H9 (cell line): ENCODE measurements at regions not wholly inside any gene's neighbourhood (a gene's known extent, or its start where the extent isn't known, plus 50 kb on each side); places are given as distances from the start of the nearest gene placed in this dataset.
A peak's percentile ranks its signal among the peaks of the same experiment; 100 is the strongest.

Experiments used
- DNase-seq: peaks from one replicate; pipeline ENCODE4 v3.0.0-alpha.2; 2017
- H2AFZ ChIP-seq: one replicate; pipeline ENCODE4 v1.6.1; 2013; ENCODE audit warnings: mild to moderate bottlenecking, low read length, control low read depth, moderate library complexity
- H2AK5ac ChIP-seq: 2 replicates; pipeline ENCODE4 v1.6.1; 2013; ENCODE audit warnings: low read length, control low read depth, mixed read lengths; ENCODE audit not compliant: insufficient read length
- H2BK120ac ChIP-seq: one replicate; pipeline ENCODE4 v1.6.1; 2013; ENCODE audit warnings: low read depth, mild to moderate bottlenecking, low read length, control low read depth, inconsistent platforms; ENCODE audit not compliant: poor library complexity, severe bottlenecking
- H2BK12ac ChIP-seq: 2 replicates; pipeline ENCODE4 v1.6.1; 2013; ENCODE audit warnings: low read length, control low read depth, mixed read lengths, low read depth; ENCODE audit not compliant: insufficient read length
- H2BK15ac ChIP-seq: 2 replicates; pipeline ENCODE4 v1.6.1; 2013; ENCODE audit warnings: low read depth, low read length, control low read depth
- H2BK20ac ChIP-seq: one replicate; pipeline ENCODE4 v1.6.1; 2013; ENCODE audit warnings: low read depth, mild to moderate bottlenecking, low read length, control low read depth, inconsistent platforms; ENCODE audit not compliant: poor library complexity, severe bottlenecking
- H2BK5ac ChIP-seq: 2 replicates; pipeline ENCODE4 v1.6.1; 2013; ENCODE audit warnings: low read length, control low read depth, mixed read lengths; ENCODE audit not compliant: insufficient read length
- H3K14ac ChIP-seq: 2 replicates; pipeline ENCODE4 v1.6.1; 2013; ENCODE audit warnings: low read length, control low read depth; ENCODE audit not compliant: insufficient read depth
- H3K18ac ChIP-seq: 2 replicates; pipeline ENCODE4 v1.6.1; 2013; ENCODE audit warnings: low read depth, mild to moderate bottlenecking, mixed read lengths, low read length, control low read depth; ENCODE audit not compliant: insufficient read length
- H3K23ac ChIP-seq: 2 replicates; pipeline ENCODE4 v1.6.1; 2013; ENCODE audit warnings: low read length, control low read depth, mixed read lengths, low read depth; ENCODE audit not compliant: insufficient read length
- H3K23me2 ChIP-seq: 2 replicates; pipeline ENCODE4 v1.6.1; 2013; ENCODE audit warnings: low read depth, mild to moderate bottlenecking, mixed read lengths, low read length, control low read depth; ENCODE audit not compliant: insufficient read length, poor library complexity, severe bottlenecking
- H3K27ac ChIP-seq: 2 replicates; pipeline ENCODE4 v1.5.1; 2013; ENCODE audit warnings: low read length, control low read depth, mixed read lengths, low read depth; ENCODE audit not compliant: insufficient read length
- H3K27me3 ChIP-seq: 2 replicates; pipeline ENCODE4 v1.6.1; 2013; ENCODE audit warnings: low read length, control low read depth, inconsistent platforms; ENCODE audit not compliant: insufficient read depth
- H3K4ac ChIP-seq: 2 replicates; pipeline ENCODE4 v1.6.1; 2013; ENCODE audit warnings: low read depth, mild to moderate bottlenecking, control low read depth, inconsistent platforms, low read length, moderate library complexity
- H3K4me1 ChIP-seq: 2 replicates; pipeline ENCODE4 v1.6.1; 2013; ENCODE audit warnings: low read length, control low read depth, inconsistent platforms; ENCODE audit not compliant: insufficient read depth
- H3K4me2 ChIP-seq: 2 replicates; pipeline ENCODE4 v1.6.1; 2013; ENCODE audit warnings: low read length, control low read depth, mixed read lengths; ENCODE audit not compliant: insufficient read length, insufficient read depth
- H3K56ac ChIP-seq: 2 replicates; pipeline ENCODE4 v1.6.1; 2013; ENCODE audit warnings: low read depth, mild to moderate bottlenecking, mixed read lengths, low read length, control low read depth; ENCODE audit not compliant: insufficient read length
- H3K79me1 ChIP-seq: 2 replicates; pipeline ENCODE4 v1.6.1; 2013; ENCODE audit warnings: low read depth, mild to moderate bottlenecking, moderate library complexity, low read length, control low read depth, inconsistent platforms; ENCODE audit not compliant: insufficient read depth, poor library complexity, severe bottlenecking
- H3K79me2 ChIP-seq: 2 replicates; pipeline ENCODE4 v1.6.1; 2013; ENCODE audit warnings: low read length, control low read depth, inconsistent platforms; ENCODE audit not compliant: insufficient read depth
- H3K9ac ChIP-seq: 2 replicates; pipeline ENCODE4 v1.6.1; 2013; ENCODE audit warnings: low read length, control low read depth, mixed read lengths; ENCODE audit not compliant: insufficient read length; ENCODE audit errors: extremely low read depth
- H3K9me3 ChIP-seq: one replicate; pipeline ENCODE4 v1.6.1; 2013; ENCODE audit warnings: low read depth, low read length, inconsistent platforms; ENCODE audit not compliant: control insufficient read depth
- H3T11ph ChIP-seq: one replicate; pipeline ENCODE4 v1.6.1; 2013; ENCODE audit warnings: mild to moderate bottlenecking, low read length, control low read depth, inconsistent platforms
- H4K20me1 ChIP-seq: one replicate; pipeline ENCODE4 v1.6.1; 2013; ENCODE audit not compliant: control insufficient read depth, insufficient read length, insufficient read depth
- H4K5ac ChIP-seq: 2 replicates; pipeline ENCODE4 v1.6.1; 2013; ENCODE audit warnings: low read depth, mild to moderate bottlenecking, mixed read lengths, low read length, control low read depth; ENCODE audit not compliant: insufficient read length
- H4K8ac ChIP-seq: replicated peaks from 2 replicates; pipeline ENCODE4 v1.6.1; 2013; ENCODE audit warnings: low read length, control low read depth, mixed read lengths, low read depth; ENCODE audit not compliant: insufficient read length
- H4K91ac ChIP-seq: 2 replicates; pipeline ENCODE4 v1.6.1; 2013; ENCODE audit warnings: low read depth, mild to moderate bottlenecking, moderate library complexity, mixed read lengths, low read length, control low read depth; ENCODE audit not compliant: insufficient read length
- H3K27ac Mint-ChIP-seq, 3 experiments: 2 replicates in 2 of 3; 3 replicates in 1 of 3; pipeline ENCODE4 v1.8.0; 2020 to 2021; ENCODE audit warnings: mixed read lengths in 3 of 3, mild to moderate bottlenecking in 1 of 3, moderate library complexity in 1 of 3
- H3K27me3 Mint-ChIP-seq: 2 replicates; pipeline ENCODE4 v1.8.0; 2021; ENCODE audit warnings: low read depth, mild to moderate bottlenecking, moderate library complexity, mixed read lengths
- H3K36me3 Mint-ChIP-seq, 3 experiments: 2 replicates in 2 of 3; 3 replicates in 1 of 3; pipeline ENCODE4 v1.8.0; 2020 to 2021; ENCODE audit warnings: low read depth in 3 of 3, mixed read lengths in 3 of 3; ENCODE audit not compliant: insufficient read depth in 1 of 3
- H3K4me1 Mint-ChIP-seq, 2 experiments: 2 replicates each; pipeline ENCODE4 v1.8.0; 2020; ENCODE audit warnings: mixed read lengths in 2 of 2
- H3K4me3 Mint-ChIP-seq, 2 experiments: 2 replicates in 1 of 2; 3 replicates in 1 of 2; pipeline ENCODE4 v1.8.0; 2020 to 2021; ENCODE audit warnings: mild to moderate bottlenecking in 2 of 2, mixed read lengths in 2 of 2, moderate library complexity in 1 of 2
- H3K9me3 Mint-ChIP-seq, 2 experiments: 2 replicates in 1 of 2; 3 replicates in 1 of 2; pipeline ENCODE4 v1.8.0; 2020; ENCODE audit warnings: mild to moderate bottlenecking in 2 of 2, mixed read lengths in 2 of 2, moderate library complexity in 1 of 2
- WGBS: extraction: QIAGEN DNeasy Blood & Tissue Kit; methylation state at CpG from one replicate; pipeline ENCODE4 v1.1.7; 2013; ENCODE audit warnings: missing lambda C conversion rate, low lambda C conversion rate, mixed read lengths; ENCODE audit not compliant: insufficient read length; ENCODE audit errors: extremely low coverage; 5-methylcytosine and 5-hydroxymethylcytosine counted together
- TF ChIP-seq, protein P1 (sequence below): fragments of 200-600 bp; sonication (generic); conservative IDR thresholded peaks from 3 replicates; pipeline ENCODE4 v1.8.0; 2021; ENCODE audit warnings: antibody characterized with exemption, mild to moderate bottlenecking

DNA sequence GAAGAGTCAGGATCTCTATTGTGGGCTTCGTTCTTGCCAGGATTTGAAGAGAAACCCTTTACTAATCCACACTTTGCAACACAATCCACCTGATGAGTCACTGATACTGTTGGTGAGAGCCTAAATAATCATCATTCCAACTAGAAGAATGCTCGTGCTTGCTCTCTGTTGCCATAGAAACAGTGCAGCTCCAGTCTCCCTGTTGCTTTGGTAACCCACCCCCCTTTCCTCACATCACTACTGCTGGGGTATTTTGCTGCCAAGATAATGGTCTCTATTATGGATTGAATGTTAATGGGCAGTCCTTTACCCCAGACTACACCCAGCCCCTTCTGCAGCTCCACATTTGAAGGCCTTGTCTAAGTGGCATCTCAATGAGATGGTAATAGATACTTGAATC, 190.4 kb downstream of the ABCC12 start:
- Histone ChIP-seq H2AK5ac (no peak overlapping the region), H3K27me3 (no peaks in the 10 kb centered on the region), H3K4ac (no peak overlapping the region), H3K79me1 (no peaks in the 10 kb centered on the region), H3K9me3 (no peaks in the 10 kb centered on the region), H3K18ac (peak overlapping the region; percentile 13), H3K23me2 (no peaks in the 10 kb centered on the region), H4K5ac (no peak overlapping the region), H2BK5ac (no peak overlapping the region), H3K4me1 (peaks cover 6% of the 10 kb centered on the region; the same call in 1 of the 2 replicates), H4K20me1 (no peaks in the 10 kb centered on the region), H4K8ac (no peak overlapping the region), H3K56ac (no peak overlapping the region), H2BK15ac (no peak overlapping the region), H2AFZ (no peak overlapping the region), H3K23ac (no peak overlapping the region), H3K14ac (no peak overlapping the region), H3K27ac (no peak overlapping the region), H2BK120ac (no peak overlapping the region), H3K9ac (no peak overlapping the region), H2BK12ac (no peak overlapping the region), H4K91ac (no peak overlapping the region), H2BK20ac (no peak overlapping the region), H3K4me2 (no peak overlapping the region), H3T11ph (peak overlapping the region; percentile 73), H3K79me2 (no peaks in the 10 kb centered on the region)
- no peaks in the 10 kb centered on the region for H3K36me3 Mint-ChIP-seq
- H3K4me1 Mint-ChIP-seq = peaks cover 31 to 39% of the 10 kb centered on the region in 2 experiments
- no peak overlapping the region for H3K4me3 Mint-ChIP-seq
- TF ChIP-seq, protein P1, sequence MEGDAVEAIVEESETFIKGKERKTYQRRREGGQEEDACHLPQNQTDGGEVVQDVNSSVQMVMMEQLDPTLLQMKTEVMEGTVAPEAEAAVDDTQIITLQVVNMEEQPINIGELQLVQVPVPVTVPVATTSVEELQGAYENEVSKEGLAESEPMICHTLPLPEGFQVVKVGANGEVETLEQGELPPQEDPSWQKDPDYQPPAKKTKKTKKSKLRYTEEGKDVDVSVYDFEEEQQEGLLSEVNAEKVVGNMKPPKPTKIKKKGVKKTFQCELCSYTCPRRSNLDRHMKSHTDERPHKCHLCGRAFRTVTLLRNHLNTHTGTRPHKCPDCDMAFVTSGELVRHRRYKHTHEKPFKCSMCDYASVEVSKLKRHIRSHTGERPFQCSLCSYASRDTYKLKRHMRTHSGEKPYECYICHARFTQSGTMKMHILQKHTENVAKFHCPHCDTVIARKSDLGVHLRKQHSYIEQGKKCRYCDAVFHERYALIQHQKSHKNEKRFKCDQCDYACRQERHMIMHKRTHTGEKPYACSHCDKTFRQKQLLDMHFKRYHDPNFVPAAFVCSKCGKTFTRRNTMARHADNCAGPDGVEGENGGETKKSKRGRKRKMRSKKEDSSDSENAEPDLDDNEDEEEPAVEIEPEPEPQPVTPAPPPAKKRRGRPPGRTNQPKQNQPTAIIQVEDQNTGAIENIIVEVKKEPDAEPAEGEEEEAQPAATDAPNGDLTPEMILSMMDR = no peak
- H3K27ac Mint-ChIP-seq = peak overlapping the region in 2 of 3 experiments; percentile 96 to 98; a peak in 4 of 7 replicates
- no CpG with 5 or more reads among the region's 2 CpGs for WGBS
- H3K9me3 Mint-ChIP-seq = no peaks in the 10 kb centered on the region
- H3K27me3 Mint-ChIP-seq = no peaks in the 10 kb centered on the region; the same call in 1 of the 2 replicates
- peak; percentile 70 for DNase-seq
